Stimulated activated CD8-positive, alpha-beta memory T cell treated with anti-CD3 and anti-CD28 coated beads, Interleukin-15, amount 100 ng/mL, for 48 hours (primary cell): ENCODE measurements at regions not wholly inside any gene's neighbourhood (a gene's known extent, or its start where the extent isn't known, plus 50 kb on each side); places are given as distances from the start of the nearest gene placed in this dataset.

Experiments used
- DNase-seq, 2 donors: peaks; one replicate each; pipeline ENCODE4 v3.0.0-alpha.2; 2020; ENCODE audit warnings: low read depth in 2 of 2

DNA sequence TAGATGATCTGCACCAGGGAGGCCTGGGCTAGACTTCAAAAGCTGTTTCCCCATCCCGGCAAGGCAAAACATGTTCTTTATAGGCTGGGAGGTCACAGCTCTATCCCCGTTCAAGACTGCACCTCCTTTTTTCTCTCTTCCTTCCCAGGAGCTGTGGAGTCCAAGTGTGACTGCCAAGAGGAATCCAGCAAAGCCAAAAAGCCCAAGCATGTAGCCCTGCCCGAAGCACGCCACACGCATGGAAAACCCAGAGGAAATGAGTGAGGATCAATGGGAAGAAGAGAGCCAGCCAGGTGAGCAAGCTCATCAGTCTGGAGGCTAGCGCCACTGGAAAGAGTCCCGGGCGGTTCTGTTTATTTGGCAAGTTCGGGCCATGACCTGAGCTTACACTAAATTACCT lies 240.4 kb downstream of the PRL start:
- DNase-seq, result no peak

DNA sequence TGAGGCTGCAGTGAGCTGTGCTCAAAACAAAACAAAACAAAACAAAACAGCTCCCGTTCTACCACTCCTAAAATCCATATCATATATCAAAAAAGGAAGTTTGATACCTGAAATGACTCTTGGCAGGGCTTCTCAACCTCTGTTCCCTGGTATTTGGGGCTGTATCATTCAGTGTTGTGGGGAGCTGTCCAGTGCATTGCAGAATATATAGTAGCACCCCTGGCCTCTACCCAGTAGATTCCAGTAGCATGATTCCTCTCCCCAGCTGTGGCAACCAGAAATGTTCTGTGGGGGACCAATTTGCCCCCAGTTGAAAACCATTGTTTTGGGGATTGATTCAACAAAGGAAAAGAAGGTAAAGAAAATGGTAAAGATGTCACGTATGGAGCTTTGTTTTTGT lies 238.9 kb downstream of the PRL start:
- no peak for DNase-seq

DNA sequence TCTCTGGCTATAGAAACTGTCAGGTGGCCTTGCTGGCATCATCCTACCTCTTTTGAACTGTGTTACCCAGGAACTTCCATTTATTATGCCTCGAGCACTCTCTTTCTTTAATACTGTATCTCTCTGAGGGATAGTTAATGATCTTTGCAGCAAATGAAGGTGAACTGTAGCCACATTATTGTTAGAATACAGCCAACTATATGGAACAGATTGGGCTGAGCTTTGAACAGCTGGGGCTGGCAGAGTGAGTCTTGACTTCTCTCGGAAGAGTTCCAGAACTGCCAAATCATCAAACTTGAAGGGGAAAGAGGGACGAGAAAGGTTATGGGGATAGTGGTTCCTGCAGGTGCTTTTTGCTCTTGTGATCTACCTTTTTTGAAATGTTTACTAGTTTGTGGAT lies 237.7 kb downstream of the PRL start:
- DNase-seq, result no peak

GRCh38 chr6:22059946-22060345 lies 236.9 kb downstream of the PRL start:
- no peak for DNase-seq

DNA sequence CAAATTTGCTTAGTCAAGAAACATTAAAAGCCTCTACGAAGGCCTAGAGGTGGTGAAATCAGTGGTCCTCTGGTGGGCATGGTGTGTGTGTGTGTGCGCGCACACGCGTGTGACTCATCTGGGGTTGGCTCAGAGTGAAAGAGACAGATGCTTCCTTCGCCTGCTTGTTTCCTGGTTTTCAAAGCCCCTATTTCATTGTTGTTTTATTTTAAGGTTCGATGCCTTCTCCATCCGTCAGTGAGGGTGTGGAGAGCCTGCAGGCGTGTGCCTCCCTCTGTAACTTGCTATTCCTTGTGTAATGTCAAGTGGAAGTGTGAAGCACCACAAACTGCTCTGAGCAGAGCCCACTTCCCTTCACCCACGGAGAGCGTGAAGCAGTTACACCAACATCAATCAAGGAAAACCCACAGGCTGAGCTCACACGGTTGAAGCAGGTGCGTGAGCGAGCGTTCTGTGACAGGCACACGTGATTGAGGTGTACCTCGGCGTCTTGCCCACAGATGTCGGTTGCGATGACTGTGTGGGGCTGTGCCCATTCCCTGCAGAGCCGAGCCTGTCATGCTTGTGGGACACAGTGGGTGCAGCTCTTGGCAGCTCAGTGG lies 233.9 kb downstream of the PRL start:
- DNase-seq, result peak; percentile 35 to 71

- no peak for DNase-seq
These were observed 232.3 kb downstream of the PRL start for GRCh38 chr6:22064558-22064957.

DNA sequence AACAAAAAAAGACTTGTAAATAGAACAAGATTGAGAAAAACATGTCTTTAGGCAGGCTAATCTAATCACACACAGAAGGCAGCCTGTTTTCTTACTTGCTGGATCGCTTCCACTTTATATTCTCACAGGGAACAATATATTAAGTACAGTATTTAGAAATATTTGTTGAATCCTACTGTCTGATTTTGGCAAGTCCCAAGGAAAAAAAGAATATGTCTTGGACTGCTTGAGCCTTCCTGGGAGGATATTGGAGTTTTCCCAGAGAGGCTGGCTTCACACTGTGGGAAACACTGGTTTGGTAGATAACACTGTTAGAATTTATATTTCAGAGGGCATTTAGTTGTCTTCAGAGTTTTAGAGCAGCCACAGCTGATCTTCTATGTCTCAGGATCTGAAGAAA lies 229.7 kb downstream of the PRL start:
- no peak for DNase-seq

GRCh38 chr6:22067671-22068070 lies 229.2 kb downstream of the PRL start:
- DNase-seq, result no peak

GRCh38 chr6:22068561-22069305 lies 228.1 kb downstream of the PRL start:
- peak; percentile 3 to 10 for DNase-seq

GRCh38 chr6:22069306-22069800 lies 227.5 kb downstream of the PRL start:
- no peak for DNase-seq

DNA sequence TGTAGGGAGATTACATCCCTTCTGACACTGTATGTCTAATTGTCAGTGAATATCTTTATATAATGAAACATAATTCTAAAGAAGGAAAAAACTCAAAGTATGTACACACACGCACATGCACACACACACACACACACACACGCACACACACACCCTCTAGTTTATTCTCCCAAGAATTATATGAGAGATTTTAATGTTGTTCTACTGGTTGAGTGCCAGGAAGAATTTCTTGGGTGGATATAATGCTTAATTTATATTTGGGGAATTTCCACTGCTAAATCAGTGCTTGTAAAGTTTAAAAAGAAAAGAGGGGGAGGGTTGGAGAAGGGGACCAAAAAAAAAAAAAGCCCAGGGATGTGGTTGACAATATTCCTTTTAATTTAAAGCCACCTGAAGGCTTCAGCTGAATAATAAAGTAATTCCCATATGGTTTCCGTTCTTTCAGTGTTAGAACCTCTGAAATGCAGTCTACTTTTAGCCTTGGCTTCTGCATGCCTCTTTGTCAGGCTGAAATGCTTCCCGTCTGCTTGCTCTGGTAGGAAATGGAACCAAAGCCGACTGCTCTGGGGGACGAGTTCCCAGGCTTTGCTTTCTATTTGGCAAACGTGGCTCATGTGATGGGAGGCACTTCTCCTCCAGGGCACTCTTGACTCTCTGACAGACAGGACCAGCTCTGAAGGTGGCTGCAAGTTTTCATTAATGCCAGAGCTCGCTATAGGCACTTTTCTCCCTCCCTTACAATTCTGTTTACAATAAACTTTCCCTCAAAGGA lies 225.4 kb downstream of the PRL start:
- DNase-seq, result no peak

- no peak for DNase-seq
These were observed 223.9 kb downstream of the PRL start for GRCh38 chr6:22072949-22073348.

GRCh38 chr6:22073516-22074198 lies 223.2 kb downstream of the PRL start:
- DNase-seq, result no peak

GRCh38 chr6:22078288-22078687 lies 218.5 kb downstream of the PRL start:
- no peak for DNase-seq

- no peak for DNase-seq
These were observed 217.9 kb downstream of the PRL start for GRCh38 chr6:22078802-22079545.

DNA sequence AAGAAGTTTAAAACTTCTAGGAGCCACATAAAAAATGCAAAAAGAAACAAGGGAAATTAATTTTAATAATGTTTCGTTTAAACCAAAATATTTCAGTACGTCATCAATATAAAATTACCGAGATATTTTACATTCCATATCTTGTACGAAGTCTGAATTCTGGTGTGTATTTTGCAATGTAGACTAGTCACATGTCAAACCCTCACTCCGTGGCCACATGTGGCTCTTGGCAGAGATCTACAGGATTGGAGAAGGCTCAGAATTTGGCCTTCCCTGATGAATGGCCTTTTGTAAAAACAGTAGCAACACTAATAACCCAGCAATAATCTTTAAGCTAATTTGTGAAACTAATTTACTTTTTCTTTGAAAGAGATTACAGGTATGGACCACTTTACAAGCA lies 217.1 kb downstream of the PRL start:
- DNase-seq, result no peak

DNA sequence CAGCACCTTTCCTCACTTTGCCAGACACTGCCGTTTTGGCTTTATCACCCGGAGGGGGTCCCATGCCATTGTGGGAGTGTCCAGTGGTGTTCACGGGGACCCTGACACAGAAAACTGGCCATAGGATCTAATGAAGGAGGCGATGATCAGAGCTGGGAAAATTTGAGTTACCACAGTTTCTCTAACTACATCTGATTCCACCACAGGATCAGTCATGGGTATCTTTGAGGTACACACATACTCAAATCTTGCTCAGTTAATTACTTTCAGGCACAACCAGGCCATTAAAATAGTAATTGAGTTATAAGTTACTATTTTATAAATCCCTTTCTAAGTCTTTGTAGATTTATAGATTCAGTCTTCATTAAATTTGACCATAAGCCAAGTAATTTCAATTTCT lies 215.1 kb downstream of the PRL start:
- DNase-seq, result no peak

GRCh38 chr6:22082218-22082617 lies 214.6 kb downstream of the PRL start:
- DNase-seq, result no peak

DNA sequence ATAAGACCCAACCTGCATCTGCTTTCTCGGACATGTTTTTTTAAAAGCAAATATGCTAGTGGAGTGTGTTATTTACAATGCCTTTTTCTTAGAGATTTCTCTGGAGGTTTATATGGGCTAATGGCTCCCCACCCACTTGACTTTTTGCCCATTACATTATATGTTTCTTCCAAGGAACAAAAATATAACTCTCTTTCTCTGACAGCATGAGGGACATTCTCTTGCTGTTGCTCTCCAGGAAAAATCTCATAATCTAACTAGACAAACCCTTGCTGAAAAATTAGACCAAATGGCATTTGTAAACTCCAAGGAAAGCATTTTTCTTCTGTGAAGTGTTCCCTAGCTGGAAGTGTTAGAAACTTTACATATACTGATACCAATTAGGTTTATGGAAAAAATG lies 213.7 kb downstream of the PRL start:
- no peak for DNase-seq

- DNase-seq, result no peak
These were observed 208.7 kb downstream of the PRL start for GRCh38 chr6:22087960-22088706.
